CD4-positive, alpha-beta T cell treated with Interleukin-1 beta for 1 hour (primary cell): ENCODE measurements at regions not wholly inside any gene's neighbourhood (a gene's known extent, or its start where the extent isn't known, plus 50 kb on each side); places are given as distances from the start of the nearest gene placed in this dataset.

ENCODE experiments used
- DNase-seq, 2 donors: peaks; one replicate each; pipeline ENCODE4 v3.0.0-alpha.2; 2020 to 2022

- DNase-seq: no peak
Observed at GRCh38 chr1:101079341-101079740, 53.8 kb upstream of the DPH5 start.

DNA sequence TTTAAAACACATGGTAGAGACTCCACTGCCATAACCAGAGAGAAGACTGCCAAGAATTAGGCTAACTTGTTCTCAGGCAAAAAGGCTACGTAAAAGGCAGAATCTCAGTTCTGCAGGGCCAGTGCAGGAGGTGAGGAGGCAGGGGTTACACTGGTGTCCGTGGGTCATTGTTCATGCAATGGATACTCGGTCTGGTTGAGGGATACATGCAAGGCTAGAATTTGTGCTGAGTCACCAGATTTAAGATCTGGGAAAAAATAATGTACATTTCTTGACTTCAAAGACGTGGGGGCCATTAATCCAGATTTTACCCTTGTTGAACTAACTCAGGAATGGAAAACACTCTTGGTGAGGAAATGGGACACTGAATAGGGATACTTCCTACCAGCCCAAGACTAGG lies 52.3 kb upstream of the DPH5 start:
- DNase-seq: no peak

- DNase-seq: no peak
Observed at GRCh38 chr1:101075926-101076325, 50.3 kb upstream of the DPH5 start.
